Neural cell (in vitro differentiated cells): ENCODE measurements at regions not wholly inside any gene's neighbourhood (a gene's known extent, or its start where the extent isn't known, plus 50 kb on each side); places are given as distances from the start of the nearest gene placed in this dataset.

Experiments used
- H2AFZ ChIP-seq: fragments of 200-600, 300-800 bp; sonication (generic), shearing (Covaris generic); 2 replicates; pipeline ENCODE4 v1.6.0; 2014; ENCODE audit warnings: low read depth, mild to moderate bottlenecking, antibody characterized with exemption, low read length, moderate library complexity
- H3F3A ChIP-seq: fragments of 200-600 bp; shearing (Covaris generic); 2 replicates; pipeline ENCODE4 v1.6.1; 2016; ENCODE audit warnings: mild to moderate bottlenecking, moderate library complexity, mixed read lengths, antibody characterized with exemption, low read length; ENCODE audit not compliant: insufficient read depth, poor library complexity, severe bottlenecking
- H3K27ac ChIP-seq: fragments of 200-600, 300-800 bp; sonication (generic), shearing (Covaris generic); 2 replicates; pipeline ENCODE4 v1.5.1; 2014; ENCODE audit warnings: mild to moderate bottlenecking, low read length, moderate library complexity
- H3K27me3 ChIP-seq: fragments of 300-800, 200-600 bp; sonication (generic), shearing (Covaris generic); 2 replicates; pipeline ENCODE4 v1.6.0; 2014; ENCODE audit warnings: mild to moderate bottlenecking, low read depth, low read length, moderate library complexity; ENCODE audit not compliant: insufficient read depth
- H3K36me3 ChIP-seq: fragments of 300-800, 200-600 bp; sonication (generic), shearing (Covaris generic); 2 replicates; pipeline ENCODE4 v1.5.1; 2014; ENCODE audit warnings: mild to moderate bottlenecking, antibody characterized with exemption, low read length, moderate library complexity; ENCODE audit not compliant: insufficient read depth
- H3K4me2 ChIP-seq: fragments of 300-800, 200-600 bp; sonication (generic), shearing (Covaris generic); 2 replicates; pipeline ENCODE4 v1.6.0; 2014; ENCODE audit warnings: mild to moderate bottlenecking, low read length
- H3K4me3 ChIP-seq: fragments of 300-800, 200-600 bp; sonication (generic), shearing (Covaris generic); 2 replicates; pipeline ENCODE4 v1.5.1; 2014; ENCODE audit warnings: mild to moderate bottlenecking, low read length, moderate library complexity
- H3K79me2 ChIP-seq: fragments of 200-600 bp; shearing (Covaris generic); replicated peaks from 2 replicates; pipeline ENCODE4 v1.6.0; 2014; ENCODE audit warnings: mild to moderate bottlenecking, low read length, moderate library complexity; ENCODE audit not compliant: insufficient read depth
- H3K9ac ChIP-seq: fragments of 300-800, 200-600 bp; sonication (generic), shearing (Covaris generic); 2 replicates; pipeline ENCODE4 v1.6.1; 2016; ENCODE audit warnings: mild to moderate bottlenecking, low read length, mixed read lengths
- H3K9me2 ChIP-seq: fragments of 200-600 bp; shearing (Covaris generic); 2 replicates; pipeline ENCODE4 v1.6.1; 2016; ENCODE audit warnings: mild to moderate bottlenecking, low read length, mixed read lengths; ENCODE audit not compliant: insufficient read depth
- H3K9me3 ChIP-seq: fragments of 200-600, 300-800 bp; sonication (generic), shearing (Covaris generic); 2 replicates; pipeline ENCODE4 v1.6.1; 2016; ENCODE audit warnings: mild to moderate bottlenecking, mixed run types, low read length, moderate library complexity, mixed read lengths
- H4K20me1 ChIP-seq: fragments of 200-600 bp; shearing (Covaris generic); 2 replicates; pipeline ENCODE4 v1.6.1; 2016; ENCODE audit warnings: mild to moderate bottlenecking, mixed run types; ENCODE audit not compliant: insufficient read depth
- CTCF ChIP-seq: fragments of 450-650 bp; IDR thresholded peaks from 2 replicates; pipeline ENCODE4 v1.5.1; 2014; ENCODE audit warnings: antibody characterized with exemption, mild to moderate bottlenecking, moderate library complexity; ENCODE audit not compliant: poor library complexity, severe bottlenecking
- EP300 ChIP-seq: fragments of 450-650 bp; conservative IDR thresholded peaks from 2 replicates; pipeline ENCODE4 v1.6.1; 2014; ENCODE audit warnings: antibody characterized with exemption, mild to moderate bottlenecking, moderate library complexity; ENCODE audit not compliant: poor library complexity, severe bottlenecking
- EZH2 ChIP-seq: fragments of 200-600, 300-800 bp; shearing (Covaris generic), sonication (generic); IDR thresholded peaks from 2 replicates; pipeline ENCODE4 v1.6.1; 2014; ENCODE audit warnings: antibody characterized with exemption, low read length, borderline replicate concordance, mild to moderate bottlenecking; ENCODE audit not compliant: insufficient read depth, poor library complexity, severe bottlenecking
- MXI1 ChIP-seq: fragments of 450-650 bp; conservative IDR thresholded peaks from 2 replicates; pipeline ENCODE4 v1.6.1; 2014; ENCODE audit warnings: antibody characterized with exemption, mild to moderate bottlenecking; ENCODE audit not compliant: poor library complexity, severe bottlenecking
- POLR2AphosphoS5 ChIP-seq: IDR thresholded peaks from 2 replicates; pipeline ENCODE4 v1.6.1; 2012
- RAD21 ChIP-seq: fragments of 450-650 bp; conservative IDR thresholded peaks from 2 replicates; pipeline ENCODE4 v1.6.1; 2014; ENCODE audit warnings: antibody characterized with exemption, mild to moderate bottlenecking, moderate library complexity
- REST ChIP-seq: IDR thresholded peaks from 2 replicates; pipeline ENCODE4 v1.6.1; 2012; ENCODE audit warnings: borderline replicate concordance
- SMC3 ChIP-seq: fragments of 450-650 bp; conservative IDR thresholded peaks from 2 replicates; pipeline ENCODE4 v1.6.1; 2014; ENCODE audit warnings: antibody characterized with exemption, mild to moderate bottlenecking, moderate library complexity; ENCODE audit not compliant: poor library complexity
- TAF1 ChIP-seq: IDR thresholded peaks from 2 replicates; pipeline ENCODE4 v1.6.1; 2012; ENCODE audit warnings: low read depth

GRCh38 chr6:105509506-105510331, 106.8 kb upstream of the PREP start:
- Histone ChIP-seq H2AFZ (no peak overlapping the region), H4K20me1 (no peaks in the 10 kb centered on the region), H3K27me3 (no peaks in the 10 kb centered on the region), H3K4me3 (no peak overlapping the region), H3F3A (no peaks in the 10 kb centered on the region), H3K9me3 (no peaks in the 10 kb centered on the region), H3K4me2 (no peak overlapping the region), H3K36me3 (no peaks in the 10 kb centered on the region), H3K27ac (no peak overlapping the region), H3K9ac (no peak overlapping the region), H3K79me2 (no peaks in the 10 kb centered on the region), H3K9me2 (no peaks in the 10 kb centered on the region)
- TF ChIP-seq EZH2 = no peak
- no peak for TF ChIP-seq SMC3
- no peak for TF ChIP-seq MXI1
- no peak for TF ChIP-seq POLR2AphosphoS5
- no peak for TF ChIP-seq REST
- TF ChIP-seq TAF1 = no peak
- TF ChIP-seq RAD21 = no peak
- no peak for TF ChIP-seq CTCF
- no peak for TF ChIP-seq EP300

- Histone ChIP-seq H3K9me3 (no peaks in the 10 kb centered on the region), H3K27ac (no peak overlapping the region), H3K27me3 (no peaks in the 10 kb centered on the region), H3K4me3 (no peak overlapping the region), H3K9me2 (no peaks in the 10 kb centered on the region), H4K20me1 (no peaks in the 10 kb centered on the region), H3K36me3 (no peaks in the 10 kb centered on the region), H2AFZ (no peak overlapping the region), H3K79me2 (no peaks in the 10 kb centered on the region), H3K4me2 (no peak overlapping the region), H3F3A (no peaks in the 10 kb centered on the region), H3K9ac (no peak overlapping the region)
- TF ChIP-seq RAD21 (no peak), CTCF (no peak), REST (no peak), TAF1 (no peak), EZH2 (no peak), SMC3 (no peak), POLR2AphosphoS5 (no peak), EP300 (no peak), MXI1 (no peak)
Observed at GRCh38 chr6:105507811-105508210, 104.9 kb upstream of the PREP start.
